NCI-H526 treated with DMSO at 0.1 percent for 48 hours (cell line): ENCODE measurements at regions not wholly inside any gene's neighbourhood (a gene's known extent, or its start where the extent isn't known, plus 50 kb on each side); places are given as distances from the start of the nearest gene placed in this dataset.

Experiments
- DNase-seq: peaks from one replicate; lab custom pipeline; 2025; lab: John Stamatoyannopoulos, UW

DNA sequence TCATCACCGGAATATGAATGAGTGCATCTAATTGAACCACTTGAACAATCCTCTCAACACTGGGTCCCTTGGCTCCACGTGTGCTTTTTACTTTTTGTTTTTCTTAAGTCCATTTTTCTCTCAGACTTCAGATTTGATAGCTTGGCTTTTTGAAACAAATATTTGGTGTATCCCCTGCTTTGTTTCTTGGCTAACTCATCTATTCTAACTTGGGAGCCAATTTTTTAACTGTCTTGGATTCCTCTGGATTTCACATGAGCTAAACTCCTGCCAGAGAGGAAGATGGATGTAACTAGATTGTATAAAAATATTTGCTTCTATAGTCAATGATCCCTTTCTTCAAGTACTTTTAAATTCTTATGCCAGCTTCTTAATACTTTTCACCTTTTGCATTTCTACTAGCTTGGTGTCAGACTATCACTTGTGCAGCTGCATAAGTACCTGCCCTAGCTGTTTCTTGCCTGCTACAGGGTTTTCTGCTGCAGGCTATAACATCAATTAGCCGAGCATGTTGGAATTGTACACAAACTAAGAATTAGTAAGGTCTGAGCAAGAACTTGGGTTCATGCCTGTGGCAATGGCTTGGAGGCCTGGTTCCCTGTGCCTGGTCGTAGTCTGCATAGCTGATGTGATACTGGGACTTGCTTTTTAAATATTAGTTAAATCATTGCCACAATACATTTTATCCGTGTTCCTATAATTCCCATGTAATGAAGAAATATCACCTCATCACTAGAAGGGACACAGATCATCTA lies 281.5 kb downstream of the EN1 start:
- no peak for DNase-seq

DNA sequence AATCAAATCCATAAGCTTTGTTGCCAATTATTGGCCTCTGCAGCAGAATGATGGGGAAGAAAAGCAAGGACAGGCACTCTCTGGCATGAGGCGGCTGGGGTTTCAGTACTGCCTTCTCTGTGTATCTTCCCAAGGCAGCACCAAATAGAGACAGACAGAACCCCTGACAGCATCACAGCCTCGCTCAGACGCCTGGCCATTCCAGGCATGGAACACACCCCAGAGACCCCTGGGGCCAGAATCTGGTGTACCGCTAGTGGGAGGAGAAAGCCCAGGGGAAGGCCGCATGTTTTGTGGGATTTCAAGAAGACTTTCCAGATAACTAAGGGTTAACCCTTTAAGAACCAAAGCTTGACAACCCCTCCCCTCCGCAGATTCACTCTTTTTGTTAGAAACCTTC lies 282.1 kb downstream of the EN1 start:
- no peak for DNase-seq

DNA sequence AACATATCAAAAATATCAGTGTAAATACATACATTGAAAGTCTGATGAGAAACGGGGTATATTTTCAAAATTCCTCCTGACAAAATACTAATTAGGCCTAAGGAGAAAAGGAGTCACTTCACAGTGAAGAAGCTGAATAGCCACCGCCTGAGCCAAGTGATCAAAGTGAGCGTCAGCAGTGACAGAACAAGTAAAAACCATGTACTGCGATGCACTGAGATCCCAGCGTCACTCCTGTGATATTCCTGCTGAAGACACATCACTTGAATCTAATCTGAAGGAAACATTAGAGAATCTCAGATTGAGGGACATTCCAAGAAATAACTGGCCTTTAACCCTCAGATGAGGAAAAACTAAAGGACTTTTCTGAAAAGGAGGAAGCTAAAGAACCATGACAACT lies 285.3 kb downstream of the EN1 start:
- no peak for DNase-seq

DNA sequence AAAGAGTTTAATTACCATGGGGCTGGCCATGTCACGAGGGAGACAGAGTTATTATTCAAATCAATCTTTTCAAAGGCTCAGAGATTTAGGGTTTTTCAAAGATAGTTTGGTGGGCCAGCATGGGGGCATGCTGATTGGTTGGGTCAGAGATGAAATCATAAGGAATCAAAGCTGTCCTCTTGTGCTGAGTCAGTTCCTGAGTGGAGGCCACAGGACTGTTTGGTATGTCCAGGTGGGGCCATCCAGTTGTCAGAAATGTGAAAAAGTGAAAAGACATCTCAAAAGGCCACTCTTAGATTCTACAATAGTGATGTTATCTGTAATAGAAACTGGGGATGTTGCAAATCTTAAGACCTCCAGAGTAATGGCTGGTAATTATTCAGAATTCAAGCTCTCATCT lies 288.6 kb downstream of the EN1 start:
- DNase-seq, result no peak

DNA sequence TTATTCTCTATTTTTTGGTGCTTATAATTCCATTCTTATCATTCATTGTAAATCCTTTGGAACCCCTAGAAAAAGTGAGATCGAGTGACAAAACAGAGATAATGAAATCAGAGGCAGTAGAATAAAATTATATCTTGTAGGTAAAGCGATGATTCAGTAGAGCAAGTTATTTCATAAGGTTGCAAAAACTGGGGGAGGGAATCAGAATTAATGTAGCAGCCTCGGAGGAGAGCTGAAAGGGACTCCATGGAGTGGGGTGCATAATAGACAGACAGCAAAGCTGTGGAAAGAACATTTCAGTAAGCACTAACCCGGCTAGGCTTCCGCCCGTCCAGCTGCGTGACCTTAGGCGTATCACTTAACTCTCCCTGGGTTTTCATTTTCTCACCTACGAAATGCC lies 289.7 kb downstream of the EN1 start:
- DNase-seq, result no peak

DNA sequence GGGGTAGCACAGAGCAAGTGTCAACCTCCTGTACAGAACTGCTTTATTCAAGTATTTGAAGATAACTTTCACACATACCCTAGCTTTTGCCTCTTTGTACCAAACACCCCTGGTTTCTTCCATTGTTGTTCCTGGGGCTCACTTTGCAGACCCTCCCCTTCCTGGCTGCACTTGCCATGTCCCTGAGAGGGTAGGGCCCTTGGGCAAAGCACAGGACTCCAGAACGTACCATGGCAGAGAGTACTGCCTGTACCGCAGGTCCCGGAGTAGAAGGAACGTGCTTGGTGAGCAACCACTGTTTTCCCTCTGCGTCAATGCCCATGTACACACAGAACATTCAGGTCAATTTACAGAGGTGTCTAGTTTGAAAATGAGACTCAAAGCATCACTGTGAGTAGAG lies 290.4 kb downstream of the EN1 start:
- no peak for DNase-seq

DNA sequence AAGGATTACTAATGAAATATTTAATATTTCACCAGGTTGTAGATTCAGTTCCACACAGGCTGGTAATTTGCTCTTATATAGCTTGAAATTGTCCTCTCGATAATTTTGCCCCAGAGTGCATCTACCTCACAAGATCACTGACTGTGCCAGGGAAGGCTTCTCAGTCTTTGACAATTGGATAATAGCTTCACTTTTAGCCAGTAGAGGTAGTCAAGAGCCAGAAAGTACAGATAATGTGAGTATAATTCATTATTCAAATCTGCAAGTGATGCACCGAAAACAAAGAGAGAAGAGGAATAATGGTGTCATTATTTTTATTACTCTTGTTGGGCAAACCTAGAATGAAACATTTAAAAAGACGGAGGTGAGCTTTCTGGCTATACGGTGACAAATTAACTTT lies 292.8 kb downstream of the EN1 start:
- peak; percentile 19 for DNase-seq

DNA sequence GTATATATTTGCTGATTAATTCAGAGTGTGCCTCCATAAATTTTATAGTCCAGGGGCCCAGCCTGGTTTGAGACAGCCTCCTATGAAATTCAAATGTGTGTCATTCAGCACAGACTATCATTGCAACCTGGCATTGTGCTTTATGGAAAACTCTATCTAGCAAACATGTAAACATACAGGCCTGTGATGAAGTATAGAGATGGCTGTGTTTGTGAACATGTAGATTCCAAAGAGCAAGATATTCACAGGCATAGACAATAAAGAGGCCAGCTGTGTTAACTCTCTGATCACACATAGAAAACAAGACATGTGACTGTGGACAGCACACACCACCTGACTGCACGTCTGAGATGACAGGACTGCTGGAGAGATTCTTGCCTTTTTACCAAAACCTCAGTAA lies 297.9 kb downstream of the EN1 start:
- DNase-seq, result peak; percentile 61

DNA sequence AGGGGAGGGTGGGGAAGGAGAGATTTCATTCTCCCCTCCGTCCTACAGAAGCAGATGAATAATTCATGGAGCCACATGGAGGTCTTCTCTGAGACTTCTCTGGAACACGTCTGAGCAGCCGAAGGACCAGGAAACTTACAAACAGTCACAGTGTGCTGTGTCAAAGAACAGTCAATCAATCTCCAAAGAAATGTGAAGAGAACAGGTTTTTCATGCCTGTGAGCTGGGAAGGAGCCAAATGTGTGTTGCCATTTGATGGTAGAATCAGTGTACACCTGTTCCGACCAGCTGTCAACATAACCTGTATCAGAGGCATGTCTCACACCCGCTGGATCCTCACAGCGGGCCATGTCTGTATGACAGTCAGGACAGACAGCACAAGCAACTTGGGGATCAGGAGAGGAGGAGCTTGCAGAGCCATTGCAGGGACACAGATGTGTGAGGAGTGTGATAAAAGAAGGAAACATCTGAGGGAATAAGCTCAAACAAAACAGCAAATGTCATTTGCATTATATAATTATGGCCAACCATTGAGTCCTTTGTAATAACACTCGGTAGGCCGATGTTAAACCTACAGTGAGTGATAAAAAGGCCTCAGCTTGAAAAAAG lies 298.5 kb downstream of the EN1 start:
- DNase-seq, result peak; percentile 57

DNA sequence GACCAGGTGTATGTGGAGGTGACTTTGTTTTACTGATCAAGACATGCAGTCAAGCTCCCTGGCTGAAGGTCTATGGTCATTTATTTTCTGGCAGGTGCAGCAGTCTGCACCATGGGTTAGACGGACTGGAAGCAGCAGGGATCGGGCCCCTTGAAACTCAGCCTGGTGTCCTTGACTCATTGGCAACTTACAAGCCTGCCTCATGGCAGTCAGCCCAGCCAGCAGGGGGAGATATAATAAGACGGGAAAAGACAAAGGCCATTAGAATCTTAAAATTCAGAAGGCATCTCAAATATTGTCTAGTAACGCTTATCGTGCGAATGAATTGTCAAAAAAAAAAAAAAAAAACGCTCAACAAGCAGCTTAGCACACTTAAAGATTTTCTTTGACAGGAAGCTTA lies 308.2 kb downstream of the EN1 start:
- no peak for DNase-seq

DNA sequence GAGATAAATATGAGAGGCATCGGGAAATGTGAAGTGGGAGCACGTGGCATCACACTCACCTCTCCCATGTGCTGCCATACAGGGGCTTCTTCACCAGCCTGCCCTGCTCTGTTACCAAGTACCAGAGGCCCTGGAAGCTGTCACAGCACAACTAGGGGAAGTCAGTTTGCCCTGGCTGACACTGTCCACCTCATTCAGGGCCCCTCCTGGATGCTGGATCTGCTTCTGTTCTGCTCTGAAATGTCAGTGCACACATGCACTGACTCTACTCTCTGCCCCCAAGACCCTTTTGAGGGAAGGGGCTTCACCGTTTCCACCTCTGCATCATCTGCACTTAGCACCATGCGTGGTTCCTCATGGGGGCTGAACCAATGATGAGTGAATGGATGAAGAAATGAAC lies 311.1 kb downstream of the EN1 start:
- no peak for DNase-seq

DNA sequence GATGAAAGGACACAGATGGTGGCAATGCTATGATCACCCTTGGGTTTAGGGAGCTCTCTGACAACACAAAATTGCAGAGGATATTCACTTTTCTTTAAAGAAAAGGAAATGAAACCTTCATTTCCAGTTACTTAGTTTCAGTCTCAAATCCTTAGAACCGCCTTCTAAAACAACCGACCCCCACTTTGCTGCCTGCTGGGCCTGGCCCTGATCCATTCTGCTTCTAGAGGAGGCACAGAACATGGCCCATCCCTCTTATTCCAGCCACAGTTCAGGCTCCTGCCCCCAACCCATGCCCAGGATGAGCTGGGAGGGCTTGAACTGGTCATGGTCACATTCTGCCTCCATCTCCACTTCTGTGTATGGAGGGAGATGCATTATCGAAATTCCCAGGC lies 311.6 kb downstream of the EN1 start:
- no peak for DNase-seq

DNA sequence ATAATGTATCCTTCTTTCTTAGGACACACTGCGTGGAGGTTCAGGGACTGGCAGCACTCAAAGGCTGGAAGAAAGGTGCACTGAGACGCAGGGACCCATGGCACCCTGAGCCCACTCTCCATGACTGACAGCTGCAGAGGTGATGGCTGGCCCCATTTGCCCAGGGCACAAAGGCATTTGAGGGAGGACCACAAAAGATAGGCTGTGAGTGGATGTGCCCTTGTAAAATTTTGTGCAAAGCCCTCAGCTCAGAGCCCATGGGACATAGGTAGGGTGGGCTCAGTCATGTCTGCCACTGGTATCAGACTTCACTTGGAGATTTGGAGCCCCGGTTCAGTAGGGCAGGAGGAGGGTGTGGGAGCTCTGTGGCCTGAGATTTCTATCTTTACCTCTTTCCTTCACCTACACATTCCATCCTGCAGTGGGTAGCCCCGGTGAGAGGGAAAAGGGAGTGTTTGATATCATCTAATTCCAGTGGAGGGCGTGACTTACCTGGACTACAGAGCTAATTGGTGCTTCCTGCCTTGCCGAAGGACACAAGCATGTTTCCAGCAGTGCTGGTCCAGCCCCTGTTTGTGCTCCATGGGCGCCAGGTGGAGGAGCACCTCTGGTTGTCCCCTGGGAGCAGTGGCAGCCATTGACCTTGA lies 312.2 kb downstream of the EN1 start:
- DNase-seq, result no peak

DNA sequence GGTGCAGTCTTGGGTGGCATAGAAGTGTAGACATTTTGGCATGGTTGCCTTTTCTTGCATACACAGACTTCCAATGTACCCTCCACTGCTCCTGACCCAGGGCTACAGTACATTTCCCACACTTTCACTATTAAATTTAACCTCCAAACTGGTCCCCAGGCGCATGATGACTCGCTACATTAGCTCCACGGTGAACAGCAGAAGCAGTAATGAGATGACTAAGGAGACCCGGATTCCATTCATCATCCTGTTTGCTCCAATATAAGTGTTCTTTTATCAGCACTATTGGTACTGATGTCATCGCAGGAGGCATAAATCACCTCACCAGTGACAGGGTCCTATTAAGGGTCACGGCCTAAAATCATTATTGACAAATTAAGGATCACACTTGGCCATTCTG lies 316.5 kb downstream of the EN1 start:
- DNase-seq, result no peak

DNA sequence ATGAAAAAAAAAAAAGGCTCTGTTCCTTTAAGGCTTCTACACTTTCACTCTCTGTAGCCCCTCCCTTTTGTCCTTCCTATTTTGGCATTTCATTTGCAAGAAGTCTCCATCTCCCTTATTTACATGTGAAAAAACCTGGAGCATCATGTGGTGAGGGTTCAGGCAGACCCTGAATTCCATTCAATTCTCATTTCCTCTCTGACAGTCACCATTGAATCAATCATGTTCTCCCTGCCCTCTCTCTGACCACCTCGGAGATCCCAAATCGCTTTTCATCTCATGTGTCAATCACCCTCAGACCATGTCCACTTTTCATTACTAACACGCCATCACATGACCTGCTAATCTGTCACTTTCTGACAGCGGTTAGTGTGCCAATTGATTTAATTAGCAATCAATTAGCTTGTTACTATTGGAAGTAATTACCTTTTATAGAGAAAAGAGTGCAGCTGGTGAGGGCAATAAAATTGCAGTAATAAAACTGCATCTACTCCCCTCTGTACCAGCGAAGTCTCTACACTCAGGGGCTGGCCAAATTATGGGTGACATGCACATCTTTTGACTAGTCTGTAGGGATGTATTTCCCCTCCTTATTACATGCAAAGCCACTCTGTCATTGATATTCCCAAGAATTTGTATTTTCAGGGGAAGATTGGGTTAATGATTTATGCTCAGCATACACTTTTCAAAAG lies 317.4 kb downstream of the EN1 start:
- no peak for DNase-seq

DNA sequence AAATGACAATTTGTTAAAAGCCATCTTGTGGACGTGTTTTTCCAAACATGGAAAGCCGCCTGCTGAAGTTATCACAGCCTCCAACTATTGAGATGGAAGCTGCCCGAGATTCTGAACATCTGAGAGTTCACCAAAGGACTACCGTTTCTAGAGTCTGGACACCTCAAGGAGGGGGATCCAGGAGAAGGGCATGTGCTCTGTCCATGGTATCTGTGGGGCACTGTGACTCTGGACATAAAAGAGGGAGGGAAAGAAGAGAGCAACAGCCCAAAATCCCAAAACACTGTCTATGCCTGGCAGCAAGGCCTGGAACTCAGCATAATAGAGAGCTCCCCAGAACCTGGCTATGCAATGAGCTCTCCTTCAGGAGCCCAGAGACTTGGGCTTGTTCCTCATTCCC lies 319.9 kb downstream of the EN1 start:
- DNase-seq, result no peak

DNA sequence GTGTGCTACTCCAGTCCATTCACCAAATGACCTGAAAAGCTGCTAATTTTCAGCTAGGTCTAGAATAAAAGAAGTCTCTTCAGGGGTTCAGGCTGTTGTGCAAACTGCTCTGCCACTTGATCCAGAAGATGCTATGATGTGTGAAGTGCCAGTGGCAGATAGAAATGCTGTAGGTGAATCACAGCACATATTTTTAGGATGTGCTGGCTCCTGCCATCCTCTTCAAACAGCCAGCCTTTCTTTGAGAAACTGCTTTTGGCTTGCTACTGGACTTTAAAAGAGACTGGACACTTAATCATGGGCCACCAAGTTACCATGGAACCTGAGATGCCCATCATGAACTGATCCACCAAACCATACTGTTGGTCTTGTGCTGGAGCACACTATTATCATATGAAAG lies 322.1 kb downstream of the EN1 start:
- DNase-seq, result no peak

DNA sequence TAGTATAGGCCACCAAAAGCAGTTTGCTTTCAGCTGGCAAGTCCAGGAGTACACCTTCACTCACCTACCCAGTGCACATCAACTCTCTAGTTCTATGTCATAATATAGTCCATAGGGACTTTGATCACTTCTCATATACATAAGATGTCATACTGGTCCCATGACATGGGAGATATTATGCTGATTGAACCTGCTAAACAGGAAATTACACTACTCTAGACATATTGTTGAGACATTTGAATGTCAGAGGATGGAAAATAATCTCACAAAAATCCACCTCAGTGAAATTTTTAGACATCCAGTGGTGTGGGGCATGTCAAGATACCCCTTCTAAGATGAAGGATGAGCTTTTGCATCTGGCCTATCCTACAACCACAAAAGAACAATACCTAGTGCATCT lies 322.5 kb downstream of the EN1 start:
- DNase-seq, result no peak

DNA sequence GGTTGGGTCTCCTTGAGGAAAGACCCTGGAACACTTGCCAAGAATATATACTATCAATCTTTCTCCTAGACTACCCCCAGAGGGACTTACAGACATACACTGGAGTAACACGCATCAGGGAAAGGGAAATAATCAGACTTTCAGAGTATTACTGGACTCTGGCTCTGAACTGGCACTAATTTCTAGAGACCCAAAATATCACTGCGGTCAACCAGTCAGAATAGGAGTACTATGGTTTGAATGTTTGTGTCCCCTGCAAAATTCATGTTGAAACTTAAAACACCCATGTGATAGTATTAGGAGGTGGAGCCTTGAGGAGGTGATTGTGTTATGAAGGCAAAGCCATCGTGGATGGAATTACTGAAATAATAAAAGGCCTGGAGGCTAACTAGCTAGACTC lies 323.7 kb downstream of the EN1 start:
- no peak for DNase-seq

DNA sequence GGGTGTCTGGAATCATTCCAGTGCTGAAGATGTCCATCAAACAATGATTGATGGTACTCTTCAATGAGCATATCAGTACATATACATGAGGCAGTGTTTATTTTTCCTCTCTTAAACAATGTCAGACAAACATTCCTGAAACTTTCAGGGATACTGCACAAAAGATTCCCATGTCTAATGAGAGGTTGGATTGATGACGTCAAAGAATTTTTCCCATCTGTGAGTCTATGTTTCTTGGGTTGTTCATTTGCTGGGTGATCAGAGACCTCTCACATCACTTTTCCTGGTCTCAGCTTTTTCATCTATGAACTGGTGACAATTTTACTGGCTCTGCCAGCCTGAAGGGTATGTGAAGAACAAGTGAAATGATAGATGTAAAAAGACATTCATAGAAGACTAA lies 325.5 kb downstream of the EN1 start:
- DNase-seq, result no peak

DNA sequence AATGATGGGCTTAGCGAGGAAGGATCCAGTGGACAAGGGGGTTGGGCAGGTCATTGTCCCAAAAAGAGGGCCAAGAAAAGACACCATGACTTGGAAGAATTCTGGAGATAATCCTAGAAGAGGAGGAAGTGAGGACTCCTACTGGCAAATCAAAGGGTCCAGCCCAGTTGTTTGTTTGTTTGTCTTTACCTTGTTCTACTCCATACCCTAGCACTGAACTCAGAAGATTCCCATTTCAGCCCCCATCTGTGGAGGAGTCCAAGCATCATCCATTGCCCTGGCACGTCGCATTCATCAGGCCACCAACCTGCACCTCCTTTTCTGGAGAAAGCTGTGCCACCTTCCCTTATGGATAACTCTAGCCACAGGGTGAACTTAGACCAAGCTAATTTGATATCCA lies 326.2 kb downstream of the EN1 start:
- DNase-seq, result no peak

DNA sequence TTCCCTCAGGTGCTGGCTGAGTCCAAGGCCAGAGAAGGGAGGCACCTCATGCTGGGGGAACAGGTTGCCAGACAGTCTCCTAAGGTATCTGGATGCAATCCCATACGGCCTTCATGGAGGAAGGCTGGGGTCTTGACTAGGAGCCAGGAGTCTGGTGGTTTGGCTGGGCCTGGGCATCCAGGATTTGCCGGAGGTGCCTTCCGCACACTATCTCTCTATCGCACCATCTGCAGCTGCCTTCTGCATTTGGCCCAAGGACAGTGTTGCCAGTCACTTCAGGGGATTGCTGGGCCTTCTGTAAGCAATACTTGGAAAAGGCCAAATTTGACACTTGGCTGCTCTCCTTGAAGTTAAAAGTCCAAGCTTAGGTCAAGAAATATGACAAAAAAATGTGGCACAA lies 327.2 kb downstream of the EN1 start:
- DNase-seq, result no peak

DNA sequence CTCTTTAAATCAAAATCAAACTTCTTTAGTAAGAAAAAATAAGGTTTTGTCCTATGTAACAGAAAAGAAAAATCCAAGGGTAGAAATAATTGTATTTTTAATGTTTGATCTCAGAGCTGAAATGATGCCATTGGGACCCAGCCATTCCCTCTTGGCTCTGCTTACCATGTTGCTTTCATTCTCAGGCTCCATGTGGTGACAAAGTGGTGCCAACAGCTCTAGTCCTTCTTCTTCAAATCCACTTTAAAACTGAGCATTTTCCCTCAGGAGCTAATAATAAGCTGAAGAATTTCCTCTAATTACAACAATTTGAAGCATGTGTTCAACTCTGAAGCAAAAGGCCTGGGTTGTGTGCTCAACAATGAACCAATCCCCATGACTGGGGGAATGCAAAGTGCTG lies 327.9 kb downstream of the EN1 start:
- no peak for DNase-seq
